Prostate gland (tissue), 2 donors: ENCODE measurements at regions not wholly inside any gene's neighbourhood (a gene's known extent, or its start where the extent isn't known, plus 50 kb on each side); places are given as distances from the start of the nearest gene placed in this dataset.

Source experiments
- CTCF ChIP-seq, 4 experiments: fragments of 200-600 bp in 2 of 4; fragments of 450-650 bp in 2 of 4; sonication (generic) in 2 of 4; IDR thresholded peaks; 1 replicate in 3 of 4; 2 replicates in 1 of 4; pipeline ENCODE4 v1.5.1; 2016 to 2019; ENCODE audit warnings: antibody characterized with exemption in 4 of 4, mild to moderate bottlenecking in 2 of 4, moderate library complexity in 2 of 4
- POLR2A ChIP-seq: fragments of 450-650 bp; IDR thresholded peaks from one replicate; pipeline ENCODE4 v1.6.1; 2016; ENCODE audit warnings: antibody characterized with exemption, mild to moderate bottlenecking

GRCh38 chr2:118697781-118698180 lies 149.7 kb downstream of the EN1 start:
- no peak for TF ChIP-seq CTCF (IDR thresholded peaks at IDR 0.05)
- no peak for TF ChIP-seq POLR2A
